ENCODE measurements at regions not wholly inside any gene's neighbourhood (a gene's known extent, or its start where the extent isn't known, plus 50 kb on each side); places are given as distances from the start of the nearest gene placed in this dataset.

DNA sequence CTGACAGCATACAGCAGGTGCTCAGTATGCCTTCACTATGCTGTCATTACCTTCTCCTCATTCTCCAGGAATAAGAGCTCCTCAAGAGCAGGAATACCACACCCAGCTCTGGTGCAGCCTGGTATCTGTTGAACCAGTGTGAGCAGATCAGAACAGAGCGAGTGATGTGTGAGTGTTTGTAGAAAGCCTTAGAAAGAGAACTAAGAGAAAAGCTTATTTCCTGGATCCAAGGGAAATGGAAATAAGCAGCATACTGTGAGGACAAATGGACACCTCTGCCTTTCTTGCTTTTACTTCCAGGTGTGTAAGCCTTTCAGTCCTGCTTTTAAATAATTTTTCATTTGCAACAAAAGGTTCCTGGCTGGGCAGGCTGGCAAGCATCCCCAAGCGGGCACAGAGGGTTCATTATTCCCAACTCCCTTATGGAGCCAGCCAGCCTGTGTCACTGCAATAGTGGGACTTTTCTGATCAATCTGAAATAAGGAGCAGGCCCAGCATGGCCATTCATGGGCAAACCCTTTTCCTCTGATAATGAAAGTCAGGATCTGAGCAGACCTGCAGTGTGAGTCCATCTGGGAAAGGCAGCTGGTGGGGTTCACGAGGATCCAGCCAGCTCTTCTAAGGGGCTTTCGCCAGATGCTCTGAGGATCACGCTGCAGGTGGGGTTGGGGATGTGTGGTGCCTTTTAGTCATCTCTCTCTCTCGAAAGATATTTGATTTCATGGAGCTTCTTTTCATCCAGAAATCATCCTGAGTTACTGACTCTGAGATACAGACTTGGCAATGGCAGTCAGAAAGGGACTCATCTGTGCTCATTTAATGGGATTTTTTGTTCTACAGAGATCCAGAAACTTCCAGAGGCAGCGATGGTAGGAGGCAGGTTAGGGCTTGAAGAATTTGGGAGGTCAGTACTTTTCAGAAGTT is 594.9 kb upstream of the CFAP20DC start:
- no peak for DNase-seq

GRCh38 chr3:59641169-59641899 is 591.5 kb upstream of the CFAP20DC start:
- DNase-seq = peak; percentile 54

- DNase-seq = no peak
Measured at GRCh38 chr3:59632760-59633573, 583.1 kb upstream of the CFAP20DC start.

DNA sequence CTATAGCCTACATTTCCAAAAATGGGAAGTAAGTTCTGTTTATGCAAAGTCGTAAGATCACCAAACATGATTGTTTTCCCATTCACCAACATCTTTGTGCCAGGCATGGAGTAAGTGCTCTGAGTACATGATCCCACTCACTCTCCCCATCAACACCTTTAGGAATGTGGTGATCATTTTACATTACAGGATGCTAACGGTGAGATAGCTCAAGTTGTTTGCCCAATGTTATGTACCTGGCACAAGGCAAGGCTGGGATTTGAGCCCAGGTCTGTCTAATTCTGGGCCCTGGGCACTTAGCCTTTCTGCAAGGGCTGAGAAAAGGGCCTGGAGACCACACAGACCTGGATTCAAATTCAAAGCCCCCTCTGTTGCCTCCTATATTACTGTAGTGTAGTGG is 581.7 kb upstream of the CFAP20DC start:
- DNase-seq = no peak

DNA sequence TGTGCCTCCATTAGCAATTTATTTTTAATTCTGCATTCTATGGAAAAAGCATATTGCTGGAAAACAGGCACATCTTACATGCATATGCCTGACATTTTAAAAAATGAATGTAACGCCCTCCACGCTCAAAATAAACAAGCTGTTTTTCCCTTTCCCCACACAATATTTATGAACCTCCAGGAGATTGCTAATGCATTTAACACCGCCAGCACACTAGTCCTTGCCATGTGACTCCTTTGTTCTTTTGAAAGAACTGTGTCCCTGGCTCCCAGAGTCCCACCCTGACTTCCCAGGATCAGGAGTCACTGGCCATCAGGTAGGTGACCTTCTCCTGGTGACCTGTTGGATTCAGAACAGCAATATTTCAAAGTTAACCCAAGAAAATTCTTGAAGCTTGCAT is 571.2 kb upstream of the CFAP20DC start:
- no peak for DNase-seq

GRCh38 chr3:59620325-59620724 is 570.5 kb upstream of the CFAP20DC start:
- DNase-seq = no peak

GRCh38 chr3:59612444-59612715 is 562.6 kb upstream of the CFAP20DC start:
- no peak for DNase-seq

- DNase-seq = no peak
Measured at GRCh38 chr3:59611649-59612443, 562.0 kb upstream of the CFAP20DC start.

GRCh38 chr3:59609657-59610348 is 560.0 kb upstream of the CFAP20DC start:
- DNase-seq = no peak

GRCh38 chr3:59608356-59608755 is 558.5 kb upstream of the CFAP20DC start:
- no peak for DNase-seq

DNA sequence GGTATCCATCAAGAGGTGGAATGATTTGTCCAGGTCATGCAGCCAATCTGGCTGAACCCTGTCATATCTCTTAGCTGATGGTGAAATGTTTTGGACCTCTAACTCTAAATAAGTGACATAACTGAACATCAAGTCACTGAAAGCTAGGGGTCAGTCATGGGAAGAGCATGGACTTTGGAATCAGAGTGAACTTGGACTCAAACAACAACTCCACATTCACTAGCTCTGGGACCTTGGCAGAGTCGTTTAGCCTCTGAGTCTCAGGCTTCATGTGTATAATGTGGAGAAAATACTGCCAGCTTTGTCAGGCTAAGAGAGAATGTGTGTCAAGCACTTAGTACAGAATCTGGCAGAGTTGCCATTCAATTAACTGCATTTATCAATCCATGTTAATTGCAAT is 557.8 kb upstream of the CFAP20DC start:
- DNase-seq = no peak

DNA sequence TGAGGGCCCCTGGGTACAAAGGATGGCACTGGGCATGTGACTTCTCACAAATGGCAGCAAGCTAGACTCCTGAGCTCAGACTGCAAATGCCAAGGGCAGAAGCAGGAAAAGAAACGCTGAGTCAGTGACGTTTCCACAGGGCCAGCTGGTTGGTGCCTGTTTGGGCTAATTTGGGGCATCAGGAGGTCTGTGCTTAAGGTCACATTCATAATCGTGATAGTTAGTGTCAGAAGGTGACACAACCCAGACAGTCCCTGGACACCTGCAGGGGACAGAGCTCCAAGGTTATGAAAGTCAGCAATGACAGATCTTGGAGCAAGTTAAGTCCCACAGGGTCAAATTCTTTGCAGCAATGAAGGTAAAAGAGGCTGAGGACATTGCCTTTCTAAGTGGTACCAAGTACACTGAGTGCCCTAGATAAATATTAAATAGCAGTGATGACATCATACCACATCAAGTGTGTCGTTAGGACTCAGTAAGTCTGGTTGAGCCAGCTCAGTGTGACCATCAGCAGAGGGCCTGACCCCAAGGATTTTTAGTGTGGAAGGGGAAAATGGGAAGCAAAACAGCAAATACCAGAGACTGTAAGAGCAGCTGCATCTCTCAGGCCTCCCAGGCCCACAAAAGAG is 556.9 kb upstream of the CFAP20DC start:
- DNase-seq = no peak

- DNase-seq = no peak
Measured at GRCh38 chr3:59605944-59606534, 556.2 kb upstream of the CFAP20DC start.

- DNase-seq = no peak
Measured at GRCh38 chr3:59605318-59605717, 555.5 kb upstream of the CFAP20DC start.

GRCh38 chr3:59601486-59601885 is 551.7 kb upstream of the CFAP20DC start:
- no peak for DNase-seq

DNA sequence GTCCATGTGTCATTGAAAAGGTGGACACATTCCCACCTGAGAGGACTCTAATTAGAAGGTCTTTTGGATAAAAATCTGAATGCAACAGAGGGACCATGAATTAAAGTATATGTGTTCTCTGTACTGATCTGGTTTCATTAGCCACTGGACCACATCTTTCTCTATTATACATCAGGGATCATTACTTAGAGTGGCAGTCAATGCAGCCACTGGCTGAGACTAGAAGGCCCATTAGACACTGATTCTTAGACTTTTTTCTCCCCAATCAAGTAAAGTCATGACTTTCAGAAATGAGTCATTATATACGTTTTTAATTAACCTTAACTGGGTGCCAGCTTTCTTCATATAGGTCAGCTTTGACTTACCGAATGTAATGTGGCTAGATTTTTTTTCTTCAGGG is 550.8 kb upstream of the CFAP20DC start:
- DNase-seq = no peak

GRCh38 chr3:59596741-59597140 is 546.9 kb upstream of the CFAP20DC start:
- DNase-seq = no peak

- DNase-seq = no peak
Measured at GRCh38 chr3:59595830-59596229, 546.0 kb upstream of the CFAP20DC start.

GRCh38 chr3:59593380-59593779 is 543.6 kb upstream of the CFAP20DC start:
- DNase-seq = no peak

GRCh38 chr3:59580996-59581395 is 531.2 kb upstream of the CFAP20DC start:
- DNase-seq = no peak

- DNase-seq = no peak
Measured at GRCh38 chr3:59580499-59580898, 530.7 kb upstream of the CFAP20DC start.

Measured in right forelimb (tissue), 1 donor.